ENCODE measurements at regions not wholly inside any gene's neighbourhood (a gene's known extent, or its start where the extent isn't known, plus 50 kb on each side); places are given as distances from the start of the nearest gene placed in this dataset.

DNA sequence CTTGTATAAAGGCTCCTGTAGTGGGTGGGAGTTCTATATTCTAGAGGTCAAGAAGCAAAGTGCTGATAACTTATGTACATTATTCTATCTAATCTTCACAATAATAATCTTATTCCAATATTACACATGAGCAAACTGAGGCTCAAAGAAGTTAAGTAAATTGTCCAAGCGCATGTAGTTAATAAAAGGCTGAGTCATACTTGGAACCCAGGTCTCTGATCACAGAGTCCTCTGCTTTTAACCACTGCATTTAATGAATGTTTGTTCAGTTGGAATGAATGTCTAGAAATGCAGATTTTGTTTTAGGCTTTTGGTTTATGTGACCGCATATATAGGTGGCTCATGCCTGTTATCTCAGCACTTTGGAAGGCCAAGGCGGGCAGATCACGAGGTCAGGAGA, 88.4 kb upstream of the PAQR3 start:
- no peak for TF ChIP-seq CTCF (IDR thresholded peaks at IDR 0.05)
- TF ChIP-seq POLR2A (IDR thresholded peaks at IDR 0.05), result no peak
